ENCODE measurements at regions not wholly inside any gene's neighbourhood (a gene's known extent, or its start where the extent isn't known, plus 50 kb on each side); places are given as distances from the start of the nearest gene placed in this dataset.

- TF ChIP-seq ZNF609 (CRISPR knock-in tag; IDR thresholded peaks at IDR 0.05; ENCODE audit: borderline replicate concordance) (0 out of 2 replicates have a peak, but pooled peaks have one; percentile 48), HDAC1 (CRISPR knock-in tag; IDR thresholded peaks at IDR 0.05) (0 out of 2 replicates have a peak, but pooled peaks have one; percentile 34), SATB2 (CRISPR knock-in tag; IDR thresholded peaks at IDR 0.05) (no peak), ZNF672 (CRISPR knock-in tag; IDR thresholded peaks at IDR 0.05) (no peak), FOSL2 (CRISPR knock-in tag; IDR thresholded peaks at IDR 0.05) (peak; percentile 95), ZNF280B (CRISPR knock-in tag; IDR thresholded peaks at IDR 0.05; ENCODE audit: borderline replicate concordance) (no peak), TAF1 (CRISPR knock-in tag; IDR thresholded peaks at IDR 0.05) (no peak), THAP8 (CRISPR knock-in tag; IDR thresholded peaks at IDR 0.05; ENCODE audit: borderline replicate concordance) (no peak), PATZ1 (CRISPR knock-in tag; IDR thresholded peaks at IDR 0.05) (no peak), RNF219 (CRISPR knock-in tag; IDR thresholded peaks at IDR 0.05) (no peak), SP140L (CRISPR knock-in tag; IDR thresholded peaks at IDR 0.05; ENCODE audit: borderline replicate concordance) (no peak), ZMYM4 (CRISPR knock-in tag; IDR thresholded peaks at IDR 0.05) (no peak), HIVEP1 (CRISPR knock-in tag; IDR thresholded peaks at IDR 0.05) (no peak), ZNF331 (CRISPR knock-in tag; IDR thresholded peaks at IDR 0.05) (0 out of 2 replicates have a peak, but pooled peaks have one; percentile 23), NFRKB (IDR thresholded peaks at IDR 0.05) (no peak), SOX6 (IDR thresholded peaks at IDR 0.05) (no peak), SOX6 (CRISPR knock-in tag; IDR thresholded peaks at IDR 0.05) (peak; percentile 82)
These were observed 255.8 kb upstream of the CRY1 start (continued) for GRCh38 chr12:107349008-107349747.
